Sigmoid colon (tissue), 6 donors: ENCODE measurements at regions not wholly inside any gene's neighbourhood (a gene's known extent, or its start where the extent isn't known, plus 50 kb on each side); places are given as distances from the start of the nearest gene placed in this dataset.

Source experiments
- DNase-seq: peaks from one replicate; pipeline ENCODE4 v3.0.0-alpha.2; 2019
- H3K27ac ChIP-seq, 4 donors: fragments of 200-600 bp; sonication (generic); one replicate each; pipeline ENCODE4 v1.5.1; 2016 to 2019; ENCODE audit warnings: mild to moderate bottlenecking in 1 of 4
- H3K27me3 ChIP-seq, 3 donors: fragments of 200-600 bp; sonication (generic); one replicate each; pipeline ENCODE4 v1.5.1; 2019; ENCODE audit warnings: mild to moderate bottlenecking in 1 of 3
- H3K36me3 ChIP-seq, 4 donors: fragments of 200-600 bp; sonication (generic); one replicate each; pipeline ENCODE4 v1.5.1; 2016 to 2019
- H3K4me1 ChIP-seq, 4 donors: fragments of 200-600 bp; sonication (generic); one replicate each; pipeline ENCODE4 v1.5.1; 2017 to 2019
- H3K4me3 ChIP-seq, 4 donors: fragments of 200-600 bp; sonication (generic); one replicate each; pipeline ENCODE4 v1.5.1; 2017 to 2019; ENCODE audit warnings: mild to moderate bottlenecking in 2 of 4, moderate library complexity in 1 of 4
- H3K9me3 ChIP-seq, 4 donors: fragments of 200-600 bp in 3 of 4; sonication (generic) in 3 of 4; one replicate each; pipeline versions ENCODE4 v1.5.1 to v1.6.1; 2013 to 2019
- EP300 ChIP-seq, 4 donors: sonication (generic); formaldehyde crosslinking; IDR thresholded peaks; one replicate each; pipeline ENCODE4 v1.6.1; 2017; ENCODE audit warnings: antibody characterized with exemption in 4 of 4
- POLR2A ChIP-seq, 2 donors: fragments of 450-650 bp; IDR thresholded peaks; one replicate each; pipeline ENCODE4 v1.6.1; 2016; ENCODE audit warnings: antibody characterized with exemption in 2 of 2, mild to moderate bottlenecking in 2 of 2, moderate library complexity in 2 of 2
- POLR2AphosphoS5 ChIP-seq, 4 donors: sonication (generic); formaldehyde crosslinking; IDR thresholded peaks; one replicate each; pipeline ENCODE4 v1.6.1; 2017; ENCODE audit warnings: antibody characterized with exemption in 4 of 4
- WGBS, 2 donors: extraction: QIAGEN DNeasy Blood & Tissue Kit; methylation state at CpG; one replicate each; pipeline ENCODE4 v1.1.7; 2013; 5-methylcytosine and 5-hydroxymethylcytosine counted together
- intact Hi-C: fragments of 100-400 bp; cut with DNase I; formaldehyde crosslinking; loops from one replicate; pipeline ENCODE4 v1.15.1; 2023
- TF ChIP-seq, protein P1 (sequence below), 4 experiments: fragments of 450-650 bp in 3 of 4; fragments of 200-600 bp in 1 of 4; IDR thresholded peaks; one replicate each; pipeline ENCODE4 v1.5.1; 2016 to 2019; ENCODE audit warnings: antibody characterized with exemption in 4 of 4, mild to moderate bottlenecking in 3 of 4, moderate library complexity in 2 of 4
- donor health status: healthy with polysubstance abuse.
- donor health status: healthy.

DNA sequence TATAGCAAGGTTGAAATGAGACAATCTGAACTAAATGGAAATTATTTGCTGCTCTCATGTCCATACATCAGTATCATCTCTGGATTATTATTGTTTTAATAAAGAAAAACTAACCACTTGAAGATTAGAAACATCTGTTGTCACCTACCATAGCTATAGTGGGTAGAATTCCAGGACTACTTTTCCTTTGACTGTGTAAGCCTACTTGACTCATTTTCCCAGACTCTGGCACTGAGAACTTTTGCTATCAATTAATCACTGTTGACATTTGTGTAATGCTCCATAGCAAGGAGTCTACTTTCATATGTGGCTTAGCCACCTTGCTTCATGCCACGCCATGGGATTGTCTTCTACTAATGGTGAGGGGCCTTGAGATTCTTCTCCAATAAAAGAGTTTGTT, 59.9 kb upstream of the ARRDC3 start:
- H3K9me3 ChIP-seq, result no peaks in the 10 kb centered on the region
- no peaks in the 10 kb centered on the region for H3K27me3 ChIP-seq
- 97 to 98% methylated on average over 1 of the region's 1 CpG for WGBS, 2 donors
- TF ChIP-seq POLR2A (IDR thresholded peaks at IDR 0.05), result no peak
- TF ChIP-seq, protein P1, sequence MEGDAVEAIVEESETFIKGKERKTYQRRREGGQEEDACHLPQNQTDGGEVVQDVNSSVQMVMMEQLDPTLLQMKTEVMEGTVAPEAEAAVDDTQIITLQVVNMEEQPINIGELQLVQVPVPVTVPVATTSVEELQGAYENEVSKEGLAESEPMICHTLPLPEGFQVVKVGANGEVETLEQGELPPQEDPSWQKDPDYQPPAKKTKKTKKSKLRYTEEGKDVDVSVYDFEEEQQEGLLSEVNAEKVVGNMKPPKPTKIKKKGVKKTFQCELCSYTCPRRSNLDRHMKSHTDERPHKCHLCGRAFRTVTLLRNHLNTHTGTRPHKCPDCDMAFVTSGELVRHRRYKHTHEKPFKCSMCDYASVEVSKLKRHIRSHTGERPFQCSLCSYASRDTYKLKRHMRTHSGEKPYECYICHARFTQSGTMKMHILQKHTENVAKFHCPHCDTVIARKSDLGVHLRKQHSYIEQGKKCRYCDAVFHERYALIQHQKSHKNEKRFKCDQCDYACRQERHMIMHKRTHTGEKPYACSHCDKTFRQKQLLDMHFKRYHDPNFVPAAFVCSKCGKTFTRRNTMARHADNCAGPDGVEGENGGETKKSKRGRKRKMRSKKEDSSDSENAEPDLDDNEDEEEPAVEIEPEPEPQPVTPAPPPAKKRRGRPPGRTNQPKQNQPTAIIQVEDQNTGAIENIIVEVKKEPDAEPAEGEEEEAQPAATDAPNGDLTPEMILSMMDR (IDR thresholded peaks at IDR 0.05), result no peak
- no peak for TF ChIP-seq EP300 (IDR thresholded peaks at IDR 0.05)
- TF ChIP-seq POLR2AphosphoS5 (IDR thresholded peaks at IDR 0.05), result no peak
- H3K4me1 ChIP-seq, result no peaks in the 10 kb centered on the region
- H3K4me3 ChIP-seq, result no peak overlapping the region
- intact Hi-C loops, result no loop called here
- H3K36me3 ChIP-seq, result no peaks in the 10 kb centered on the region
- DNase-seq, result no peak
- H3K27ac ChIP-seq, result no peak overlapping the region

DNA sequence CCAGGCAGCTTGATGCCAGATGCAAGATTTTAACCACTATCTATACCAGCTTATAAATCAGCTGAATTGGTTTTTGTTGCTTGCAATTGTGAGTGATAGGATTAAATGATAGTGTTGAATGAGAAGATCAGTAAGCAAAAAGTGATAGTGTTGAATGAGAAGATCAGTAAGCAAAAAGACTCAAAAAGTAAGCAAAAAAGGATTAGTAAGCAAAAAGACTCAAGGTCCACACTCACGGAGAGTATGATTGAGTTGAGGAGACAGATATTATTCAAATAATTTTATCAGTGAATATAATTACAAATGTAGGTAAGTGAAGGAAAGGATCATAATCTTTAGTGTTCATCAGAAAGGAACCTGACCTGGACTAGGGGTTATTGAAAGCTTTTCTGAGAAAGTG, 58.0 kb upstream of the ARRDC3 start:
- Histone ChIP-seq H3K4me1 (no peaks in the 10 kb centered on the region), H3K27ac (no peak overlapping the region), H3K9me3 (no peaks in the 10 kb centered on the region), H3K4me3 (no peak overlapping the region), H3K27me3 (no peaks in the 10 kb centered on the region), H3K36me3 (no peaks in the 10 kb centered on the region)
- WGBS, 2 donors, result 100% methylated on average over 1 of the region's 1 CpG
- intact Hi-C loops, result no loop called here
- DNase-seq, result no peak
- TF ChIP-seq POLR2A (IDR thresholded peaks at IDR 0.05) (no peak), POLR2AphosphoS5 (IDR thresholded peaks at IDR 0.05) (no peak), EP300 (IDR thresholded peaks at IDR 0.05) (no peak)
- TF ChIP-seq, protein P1 (IDR thresholded peaks at IDR 0.05), result no peak

DNA sequence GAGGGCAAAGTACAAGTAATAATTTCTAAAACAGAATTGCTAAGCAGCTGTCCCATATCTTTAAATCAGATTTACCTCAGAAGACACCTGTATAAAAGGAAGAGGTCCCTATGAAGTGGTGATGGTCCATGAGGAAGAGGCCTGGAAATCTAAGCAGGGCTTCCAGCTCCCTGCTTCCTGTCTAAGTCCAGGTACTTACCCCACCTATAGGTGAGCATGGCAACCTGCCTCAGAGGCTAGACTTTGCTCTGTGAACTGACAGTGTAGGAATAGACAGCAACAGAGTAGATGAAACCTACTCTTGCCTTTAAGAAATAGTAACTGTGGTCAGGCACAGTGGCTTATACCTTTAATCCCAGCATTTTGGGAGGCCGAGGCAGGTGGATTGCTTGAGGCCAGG, 55.8 kb upstream of the ARRDC3 start:
- no peaks in the 10 kb centered on the region for H3K9me3 ChIP-seq
- no peaks in the 10 kb centered on the region for H3K4me1 ChIP-seq
- 87 to 98% methylated on average over 1 of the region's 1 CpG for WGBS, 2 donors
- H3K36me3 ChIP-seq, result no peaks in the 10 kb centered on the region
- DNase-seq, result no peak
- TF ChIP-seq EP300 (IDR thresholded peaks at IDR 0.05) (no peak), POLR2AphosphoS5 (IDR thresholded peaks at IDR 0.05) (no peak), POLR2A (IDR thresholded peaks at IDR 0.05) (no peak)
- TF ChIP-seq, protein P1 (IDR thresholded peaks at IDR 0.05), result no peak
- H3K4me3 ChIP-seq, result no peak overlapping the region
- intact Hi-C loops, result no loop called here
- H3K27ac ChIP-seq, result no peak overlapping the region
- no peaks in the 10 kb centered on the region for H3K27me3 ChIP-seq

DNA sequence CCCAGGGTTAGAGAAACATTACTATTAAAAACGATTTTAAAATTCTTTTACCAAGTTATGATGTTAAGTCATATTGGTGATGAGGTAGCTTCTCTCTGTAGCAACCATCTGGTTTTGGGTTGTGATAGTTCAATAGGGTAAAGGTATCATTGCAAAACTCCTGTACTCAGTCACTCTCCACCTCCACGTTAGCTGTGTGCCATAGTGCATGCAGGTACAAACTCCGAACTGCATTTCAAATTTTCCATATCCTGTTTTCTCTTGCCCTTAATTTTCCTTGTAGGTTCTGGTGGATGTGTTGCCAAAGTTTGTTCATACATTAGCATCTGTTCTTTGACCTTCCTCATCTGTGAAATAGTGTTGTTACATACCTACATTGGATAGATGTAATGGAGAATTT, 53.1 kb upstream of the ARRDC3 start:
- DNase-seq, result no peak
- no peak overlapping the region for H3K27ac ChIP-seq
- H3K4me1 ChIP-seq, result no peaks in the 10 kb centered on the region
- no peaks in the 10 kb centered on the region for H3K36me3 ChIP-seq
- intact Hi-C loops, result no loop called here
- H3K9me3 ChIP-seq, result no peaks in the 10 kb centered on the region
- H3K27me3 ChIP-seq, result no peaks in the 10 kb centered on the region
- WGBS, 2 donors, result 81 to 85% methylated on average over 3 of the region's 3 CpGs
- no peak overlapping the region for H3K4me3 ChIP-seq
- TF ChIP-seq EP300 (IDR thresholded peaks at IDR 0.05), result no peak
- TF ChIP-seq POLR2AphosphoS5 (IDR thresholded peaks at IDR 0.05), result no peak
- TF ChIP-seq POLR2A (IDR thresholded peaks at IDR 0.05), result no peak
- TF ChIP-seq, protein P1 (IDR thresholded peaks at IDR 0.05), result no peak

DNA sequence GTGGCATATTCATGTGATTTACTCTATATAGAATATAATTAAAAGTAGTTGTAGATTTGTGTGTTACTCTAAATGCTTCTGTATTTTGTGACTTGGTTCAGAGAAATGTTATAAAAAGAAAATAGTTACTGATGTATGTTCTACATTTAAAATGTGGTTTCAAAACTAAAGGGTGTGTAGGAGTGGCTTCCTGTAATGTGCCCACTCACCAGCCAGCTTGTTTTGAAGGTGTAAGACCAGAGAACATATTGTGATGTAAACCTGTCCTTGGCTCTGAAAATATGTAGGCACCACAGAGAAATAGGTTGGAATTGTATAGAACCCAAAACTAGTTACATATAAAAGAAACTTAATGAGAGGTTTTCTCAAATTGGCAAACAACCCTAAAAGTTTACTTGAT, 51.2 kb upstream of the ARRDC3 start:
- no peaks in the 10 kb centered on the region for H3K27me3 ChIP-seq
- H3K36me3 ChIP-seq, result no peaks in the 10 kb centered on the region
- DNase-seq, result no peak
- no peaks in the 10 kb centered on the region for H3K4me1 ChIP-seq
- H3K9me3 ChIP-seq, result no peaks in the 10 kb centered on the region
- TF ChIP-seq POLR2AphosphoS5 (IDR thresholded peaks at IDR 0.05) (no peak), EP300 (IDR thresholded peaks at IDR 0.05) (no peak), POLR2A (IDR thresholded peaks at IDR 0.05) (no peak)
- TF ChIP-seq, protein P1 (IDR thresholded peaks at IDR 0.05), result no peak
- H3K27ac ChIP-seq, result no peak overlapping the region
- H3K4me3 ChIP-seq, result no peak overlapping the region
- intact Hi-C loops, result no loop called here
